ENCODE measurements at regions not wholly inside any gene's neighbourhood (a gene's known extent, or its start where the extent isn't known, plus 50 kb on each side); places are given as distances from the start of the nearest gene placed in this dataset.

DNA sequence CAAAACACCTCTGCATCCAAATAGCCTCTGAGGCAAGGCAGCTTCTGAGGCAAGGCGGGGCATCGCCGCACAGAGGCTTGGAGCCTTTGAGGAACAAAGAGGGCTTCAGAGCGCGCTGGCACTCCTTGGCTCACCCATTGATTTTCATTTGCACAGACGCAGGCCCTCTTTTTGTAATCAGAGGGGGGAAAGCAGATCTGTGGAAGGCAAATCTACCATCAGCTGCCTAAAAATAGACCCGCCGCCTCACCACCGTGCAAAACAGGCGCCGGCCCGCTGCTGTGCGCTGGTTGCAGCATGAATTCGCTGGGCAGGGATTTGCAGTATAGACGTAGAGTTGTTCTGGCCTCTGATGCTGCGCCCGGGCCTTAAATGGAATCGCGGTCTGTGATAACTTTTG is 69.9 kb upstream of the STMND1 start:
- TF ChIP-seq POLR2AphosphoS5 (IDR thresholded peaks at IDR 0.05; ENCODE audit: low read depth, low read length): no peak
- TF ChIP-seq POLR2A (IDR thresholded peaks at IDR 0.05; ENCODE audit: low read depth, low read length): no peak
- no peak for TF ChIP-seq TAF1 (IDR thresholded peaks at IDR 0.05; ENCODE audit: borderline replicate concordance, low read depth, low read length)
